Fibroblast of villous mesenchyme (primary cell): ENCODE measurements at regions not wholly inside any gene's neighbourhood (a gene's known extent, or its start where the extent isn't known, plus 50 kb on each side); places are given as distances from the start of the nearest gene placed in this dataset.
A peak's percentile ranks its signal among the peaks of the same experiment; 100 is the strongest.

Experiments
- DNase-seq: peaks from one replicate; pipeline ENCODE4 v3.0.0-alpha.2; 2010; ENCODE audit warnings: low read depth
- H3K4me3 ChIP-seq: 2 replicates; pipeline ENCODE4 v1.5.1; 2011; ENCODE audit warnings: low read depth, mild to moderate bottlenecking, low read length
- TF ChIP-seq, protein P1 (sequence below): IDR thresholded peaks from 2 replicates; pipeline ENCODE4 v1.5.1; 2012; ENCODE audit warnings: low read depth, mild to moderate bottlenecking, low read length; ENCODE audit not compliant: insufficient read depth

DNA sequence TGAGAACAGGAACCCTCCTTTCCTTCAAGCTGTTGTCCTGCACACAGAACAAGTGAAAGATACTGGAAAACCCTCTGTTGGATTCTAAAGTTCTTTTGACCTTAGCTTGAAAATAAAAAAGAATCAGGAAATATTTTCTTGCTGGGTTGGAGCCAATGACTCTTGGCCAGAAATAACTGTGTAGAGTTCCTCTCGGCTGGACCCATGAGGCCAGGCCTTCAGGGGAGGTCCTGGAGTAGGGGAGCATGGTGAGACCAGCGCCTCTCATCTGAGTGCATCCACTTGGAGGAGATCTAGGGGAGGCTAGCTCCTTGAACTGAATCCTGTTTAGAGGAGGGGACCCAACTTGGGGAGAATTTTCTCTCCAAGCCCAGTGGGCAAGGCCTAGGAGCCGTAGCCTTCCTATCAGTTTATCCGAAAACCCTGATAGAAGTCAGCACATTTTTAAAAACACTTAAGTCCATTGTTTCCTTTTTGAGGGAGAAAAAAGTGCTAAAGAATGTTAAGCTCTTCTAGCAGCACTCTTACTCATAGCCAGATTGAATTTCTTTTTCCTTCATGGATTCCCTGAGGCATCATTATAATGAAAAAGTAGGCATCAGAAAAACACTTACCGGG, 635.7 kb upstream of the ANKRD30A start:
- no peak overlapping the region for H3K4me3 ChIP-seq
- DNase-seq, result peak; percentile 52
- TF ChIP-seq, protein P1, sequence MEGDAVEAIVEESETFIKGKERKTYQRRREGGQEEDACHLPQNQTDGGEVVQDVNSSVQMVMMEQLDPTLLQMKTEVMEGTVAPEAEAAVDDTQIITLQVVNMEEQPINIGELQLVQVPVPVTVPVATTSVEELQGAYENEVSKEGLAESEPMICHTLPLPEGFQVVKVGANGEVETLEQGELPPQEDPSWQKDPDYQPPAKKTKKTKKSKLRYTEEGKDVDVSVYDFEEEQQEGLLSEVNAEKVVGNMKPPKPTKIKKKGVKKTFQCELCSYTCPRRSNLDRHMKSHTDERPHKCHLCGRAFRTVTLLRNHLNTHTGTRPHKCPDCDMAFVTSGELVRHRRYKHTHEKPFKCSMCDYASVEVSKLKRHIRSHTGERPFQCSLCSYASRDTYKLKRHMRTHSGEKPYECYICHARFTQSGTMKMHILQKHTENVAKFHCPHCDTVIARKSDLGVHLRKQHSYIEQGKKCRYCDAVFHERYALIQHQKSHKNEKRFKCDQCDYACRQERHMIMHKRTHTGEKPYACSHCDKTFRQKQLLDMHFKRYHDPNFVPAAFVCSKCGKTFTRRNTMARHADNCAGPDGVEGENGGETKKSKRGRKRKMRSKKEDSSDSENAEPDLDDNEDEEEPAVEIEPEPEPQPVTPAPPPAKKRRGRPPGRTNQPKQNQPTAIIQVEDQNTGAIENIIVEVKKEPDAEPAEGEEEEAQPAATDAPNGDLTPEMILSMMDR, result no peak

DNA sequence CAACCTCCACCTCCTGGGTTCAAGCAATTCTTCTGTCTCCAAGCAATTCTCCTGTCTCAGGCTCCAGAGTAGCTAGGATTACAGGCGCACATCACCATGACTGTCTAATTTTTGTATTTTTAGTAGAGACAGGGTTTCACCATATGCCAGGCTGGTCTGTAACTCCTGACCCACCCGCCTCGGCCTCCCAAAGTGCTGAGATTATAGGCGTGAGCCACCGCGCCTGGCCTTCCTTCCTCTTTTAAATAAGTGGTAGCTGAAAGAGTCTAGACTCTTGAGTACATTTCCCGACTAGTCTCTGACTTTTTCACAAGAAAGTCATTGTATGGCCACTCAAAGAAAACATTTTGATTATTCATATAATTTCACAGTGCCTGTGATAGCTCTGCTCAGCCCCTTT, 636.2 kb upstream of the ANKRD30A start:
- TF ChIP-seq, protein P1, result no peak
- DNase-seq, result no peak
- no peak overlapping the region for H3K4me3 ChIP-seq

DNA sequence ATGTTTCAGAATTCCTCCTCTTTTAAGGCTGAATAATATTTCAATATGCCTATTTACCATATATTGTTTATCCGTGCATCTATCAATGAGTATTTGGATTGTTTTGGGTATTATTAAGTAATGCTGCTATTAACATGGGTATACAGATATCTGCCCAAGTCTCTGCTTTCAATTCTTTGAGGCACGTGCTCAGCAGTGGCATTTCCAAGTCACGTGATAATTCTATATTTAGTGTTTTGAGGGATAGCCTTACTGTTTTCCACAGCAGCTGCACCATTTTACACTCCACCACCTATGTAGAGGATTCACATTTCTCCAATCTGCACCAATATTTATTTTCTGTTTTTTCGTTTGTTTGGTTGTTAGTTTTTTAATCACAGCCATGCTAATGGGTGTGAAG, 636.8 kb upstream of the ANKRD30A start:
- TF ChIP-seq, protein P1, result no peak
- no peak for DNase-seq
- no peak overlapping the region for H3K4me3 ChIP-seq

DNA sequence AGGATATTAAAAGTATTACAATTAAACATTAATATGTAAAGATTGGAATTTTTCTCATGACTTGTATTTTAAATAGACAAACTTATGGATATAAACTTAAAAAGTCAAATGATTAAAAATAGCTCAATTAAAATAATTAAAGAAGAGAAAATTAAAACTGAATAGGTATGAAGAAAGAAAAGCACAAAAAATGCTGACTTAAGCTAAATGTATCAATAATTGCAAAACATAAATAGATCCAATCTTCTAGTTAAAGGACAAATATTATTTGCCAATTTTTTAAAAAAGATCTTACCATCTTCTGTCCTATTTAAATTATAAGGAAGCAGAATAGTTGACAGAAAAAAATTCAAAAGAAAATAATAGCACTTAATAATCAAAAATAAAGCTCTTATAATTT, 646.3 kb upstream of the ANKRD30A start:
- no peak overlapping the region for H3K4me3 ChIP-seq
- TF ChIP-seq, protein P1, result no peak
- DNase-seq, result no peak

DNA sequence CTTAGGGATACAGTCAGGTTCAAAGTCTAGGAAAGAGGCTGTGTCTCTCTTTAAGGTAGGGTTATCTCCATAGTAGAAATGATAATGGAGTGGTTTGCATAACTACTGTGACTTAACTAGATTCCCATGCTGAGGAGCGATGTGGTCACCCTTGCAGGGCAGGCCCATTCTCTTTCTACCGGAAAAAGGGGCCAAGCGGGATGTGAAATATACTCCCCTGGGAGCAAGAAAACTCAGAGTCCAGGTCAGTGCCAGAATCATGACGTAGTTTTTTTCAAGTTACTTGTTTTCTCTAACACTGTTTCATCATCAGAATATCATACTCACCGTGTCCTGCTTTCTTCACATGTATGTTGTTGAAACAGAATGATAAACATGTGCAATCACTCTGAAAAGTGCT, 649.0 kb upstream of the ANKRD30A start:
- H3K4me3 ChIP-seq, result no peak overlapping the region
- peak; percentile 14 for DNase-seq
- TF ChIP-seq, protein P1, result no peak

DNA sequence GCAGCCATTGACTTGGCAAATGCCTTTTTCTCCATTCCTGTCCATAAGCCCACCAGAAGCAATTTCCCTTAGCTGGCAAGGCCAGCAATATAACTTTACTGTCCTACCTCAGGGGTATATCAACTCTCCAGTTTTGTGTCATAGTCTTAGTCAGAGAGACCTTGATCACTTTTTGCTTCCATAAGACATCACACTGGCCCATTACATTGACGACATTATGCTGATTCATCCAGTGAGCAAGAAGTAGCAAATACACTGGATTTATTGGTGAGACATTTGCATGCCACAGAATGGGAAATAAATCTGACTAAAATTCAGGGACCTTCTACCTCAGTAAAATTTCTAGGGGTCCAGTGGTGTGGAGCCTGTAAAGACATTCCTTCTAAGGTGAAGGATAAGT, 649.7 kb upstream of the ANKRD30A start:
- H3K4me3 ChIP-seq, result no peak overlapping the region
- TF ChIP-seq, protein P1, result no peak
- DNase-seq, result no peak

DNA sequence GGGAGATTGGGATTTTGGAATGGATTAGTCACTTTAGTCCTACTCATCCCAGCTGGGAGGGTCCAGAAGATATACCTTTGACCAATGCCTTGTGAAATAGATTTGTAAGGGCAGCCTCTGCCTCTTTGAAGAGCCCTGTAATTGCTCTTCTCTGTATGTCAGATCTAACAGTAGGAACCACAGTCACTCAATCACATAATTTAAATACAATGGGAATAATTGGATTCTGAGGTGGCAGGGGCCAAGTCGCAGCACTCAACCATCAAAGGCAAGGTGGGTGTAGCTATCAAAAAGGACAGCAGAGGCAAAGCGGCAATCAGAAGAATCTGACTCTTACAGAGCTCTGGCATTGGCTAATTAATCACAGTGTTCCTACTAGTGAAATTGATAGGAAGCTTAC, 650.9 kb upstream of the ANKRD30A start:
- no peak for DNase-seq
- TF ChIP-seq, protein P1, result no peak
- H3K4me3 ChIP-seq, result no peak overlapping the region
